HCT116 (cell line): ENCODE measurements at regions not wholly inside any gene's neighbourhood (a gene's known extent, or its start where the extent isn't known, plus 50 kb on each side); places are given as distances from the start of the nearest gene placed in this dataset.

Source experiments
- ATAC-seq: fragments of 200-7000 bp; cut with Tn5 transposase; 2 replicates; pipeline ENCODE4 v1.9.1; 2020; ENCODE audit warnings: mild to moderate bottlenecking, moderate library complexity
- BruUV-seq: library from RNA; stranded (reverse); fragments of 400-500 nt; replicated peaks from 2 replicates; lab custom pipeline; 2021; lab: Mats Ljungman, UMichigan
- CTCF ChIA-PET: fragments of 300-600 bp; sonication (Branson Sonifier 250); formaldehyde crosslinking; loops from one replicate; lab custom pipeline; 2021; ENCODE audit warnings: antibody characterized with exemption; lab: Charles Lee
- POLR2A ChIA-PET: fragments of 300-600, 350-600 bp; sonication (Branson Sonifier 250); formaldehyde crosslinking; loops from one replicate; lab custom pipeline; 2021; ENCODE audit warnings: antibody characterized with exemption; lab: Charles Lee
- RAD21 ChIA-PET, 2 experiments: fragments of 300-600 bp; sonication (Branson Sonifier 250); formaldehyde crosslinking; loops; one replicate each; lab custom pipeline; 2023; ENCODE audit warnings: low total read pairs in 2 of 2; ENCODE audit not compliant: uncharacterized antibody in 2 of 2, unreplicated experiment in 2 of 2, low non-redundant PET in 1 of 2; lab: Charles Lee
- DNase-seq: peaks from one replicate; pipeline ENCODE4 v3.0.0-alpha.2; 2010; ENCODE audit warnings: low read depth, low spot score
- H2AFZ ChIP-seq: fragments of 200-600 bp; shearing (Covaris generic), sonication (generic); 2 replicates; pipeline ENCODE4 v1.6.1; 2017; ENCODE audit warnings: low read depth, mixed run types, mixed read lengths, antibody characterized with exemption, low read length; ENCODE audit not compliant: poor library complexity, severe bottlenecking
- H3K27ac ChIP-seq: 2 replicates; pipeline ENCODE4 v1.5.1; 2012; ENCODE audit warnings: low read depth, low read length
- H3K27me3 ChIP-seq: fragments of 200-600 bp; sonication (generic); 2 replicates; pipeline ENCODE4 v1.6.1; 2016; ENCODE audit warnings: mixed run types, low read length, mixed read lengths; ENCODE audit not compliant: insufficient read depth
- H3K36me3 ChIP-seq, 2 experiments: fragments of 200-500 bp in 1 of 2; fragments of 200-600 bp in 1 of 2; sonication (Bioruptor generic) in 1 of 2; sonication (generic) in 1 of 2; 2 replicates each; pipeline versions ENCODE4 v1.5.1 to v1.6.1; 2014 to 2016; ENCODE audit warnings: low read length in 2 of 2, inconsistent platforms in 1 of 2, mixed read lengths in 1 of 2, mixed run types in 1 of 2; ENCODE audit not compliant: insufficient read depth in 2 of 2, control insufficient read depth in 1 of 2
- H3K4me1 ChIP-seq, 2 experiments: fragments of 200-600 bp in 1 of 2; sonication (generic) in 1 of 2; 2 replicates each; pipeline versions ENCODE4 v1.5.1 to v1.6.1; 2012 to 2017; ENCODE audit warnings: low read length in 2 of 2, inconsistent platforms in 1 of 2, mild to moderate bottlenecking in 1 of 2, mixed read lengths in 1 of 2, mixed run types in 1 of 2, moderate library complexity in 1 of 2; ENCODE audit not compliant: insufficient read depth in 2 of 2, control insufficient read depth in 1 of 2
- H3K4me2 ChIP-seq: fragments of 200-600 bp; sonication (generic); 2 replicates; pipeline ENCODE4 v1.6.1; 2017; ENCODE audit warnings: mixed run types, low read length, mixed read lengths
- H3K4me3 ChIP-seq, 2 experiments: fragments of 200-600 bp in 1 of 2; sonication (generic) in 1 of 2; replicated peaks in 1 of 2; 2 replicates each; pipeline ENCODE4 v1.5.1; 2011 to 2016; ENCODE audit warnings: low read length in 2 of 2, control low read depth in 1 of 2, low read depth in 1 of 2, mild to moderate bottlenecking in 1 of 2, mixed read lengths in 1 of 2, mixed run types in 1 of 2
- H3K79me2 ChIP-seq: fragments of 200-600 bp; sonication (generic); 2 replicates; pipeline ENCODE4 v1.6.1; 2017; ENCODE audit warnings: mild to moderate bottlenecking, mixed run types, low read length, moderate library complexity, mixed read lengths; ENCODE audit not compliant: insufficient read depth
- H3K9ac ChIP-seq: fragments of 200-600 bp; sonication (generic); 2 replicates; pipeline ENCODE4 v1.6.1; 2016; ENCODE audit warnings: low read length, mixed read lengths
- H3K9me2 ChIP-seq: fragments of 200-600 bp; sonication (generic), shearing (Covaris generic); 2 replicates; pipeline ENCODE4 v1.6.1; 2017; ENCODE audit warnings: mixed run types, mild to moderate bottlenecking, moderate library complexity; ENCODE audit not compliant: insufficient read depth
- H3K9me3 ChIP-seq, 2 experiments: fragments of 200-500 bp in 1 of 2; fragments of 200-600 bp in 1 of 2; sonication (Bioruptor generic) in 1 of 2; sonication (generic) in 1 of 2; 2 replicates each; pipeline ENCODE4 v1.6.1; 2014 to 2017; ENCODE audit warnings: low read length in 2 of 2, mixed read lengths in 2 of 2, inconsistent platforms in 1 of 2, low read depth in 1 of 2, mild to moderate bottlenecking in 1 of 2, mixed run types in 1 of 2, moderate library complexity in 1 of 2; ENCODE audit not compliant: control insufficient read depth in 1 of 2, insufficient read depth in 1 of 2
- H4K20me1 ChIP-seq: fragments of 200-600 bp; sonication (generic), shearing (Covaris generic); 2 replicates; pipeline ENCODE4 v1.6.1; 2017; ENCODE audit warnings: mixed run types, mild to moderate bottlenecking, moderate library complexity; ENCODE audit not compliant: insufficient read depth
- CEBPB ChIP-seq: IDR thresholded peaks from 2 replicates; pipeline ENCODE4 v1.6.1; 2012; ENCODE audit warnings: low read depth
- EZH2phosphoT487 ChIP-seq: fragments of 200-600 bp; IDR thresholded peaks from 2 replicates; pipeline ENCODE4 v1.6.1; 2018; ENCODE audit warnings: antibody characterized with exemption, borderline replicate concordance
- FOSL1 ChIP-seq: IDR thresholded peaks from 2 replicates; pipeline ENCODE4 v1.6.1; 2012; ENCODE audit warnings: low read depth
- POLR2A ChIP-seq: IDR thresholded peaks from 2 replicates; pipeline ENCODE4 v1.7.0; 2011; ENCODE audit warnings: borderline replicate concordance; ENCODE audit not compliant: insufficient read depth, insufficient read length; ENCODE audit errors: extremely low read depth
- RAD21 ChIP-seq: IDR thresholded peaks from 2 replicates; pipeline ENCODE4 v1.6.1; 2012; ENCODE audit warnings: low read depth, mild to moderate bottlenecking
- TCF7L2 ChIP-seq: IDR thresholded peaks from 2 replicates; pipeline ENCODE4 v1.7.0; 2011; ENCODE audit warnings: borderline replicate concordance, inconsistent platforms; ENCODE audit not compliant: insufficient read depth, insufficient read length; ENCODE audit errors: extremely low read depth
- YY1 ChIP-seq: IDR thresholded peaks from 2 replicates; pipeline ENCODE4 v1.6.1; 2011; ENCODE audit warnings: low read length, low read depth, moderate library complexity, mild to moderate bottlenecking; ENCODE audit not compliant: insufficient replicate concordance; ENCODE audit errors: extremely low read depth
- ZNF274 ChIP-seq: fragments of 200-500 bp; sonication (Bioruptor generic); IDR thresholded peaks from 2 replicates; pipeline ENCODE4 v1.6.1; 2014; ENCODE audit warnings: mild to moderate bottlenecking, low read depth, low read length, inconsistent platforms
- intact Hi-C: fragments of 100-400 bp; cut with micrococcal nuclease; formaldehyde crosslinking; loops from 2 replicates; pipeline ENCODE4 v1.10.0; 2022

GRCh38 chr7:52413051-52413450 is 622.4 kb upstream of the POM121L12 start:
- no peak overlapping the region for H3K27ac ChIP-seq
- ChIA-PET POLR2A (no interaction called here), RAD21 (no interaction called here), CTCF (no interaction called here)
- no peak overlapping the region for H3K4me2 ChIP-seq
- no peak overlapping the region for H2AFZ ChIP-seq
- ATAC-seq: no peak
- intact Hi-C loops: no loop called here
- no peak for DNase-seq
- no peaks in the 10 kb centered on the region for H3K79me2 ChIP-seq
- H3K9me2 ChIP-seq: no peaks in the 10 kb centered on the region
- peaks cover 8 to 14% of the 10 kb centered on the region in 2 experiments; a peak in 3 of 4 replicates for H3K9me3 ChIP-seq
- H3K4me3 ChIP-seq: no peak overlapping the region
- H3K4me1 ChIP-seq: no peaks in the 10 kb centered on the region
- no peaks in the 10 kb centered on the region for H4K20me1 ChIP-seq
- TF ChIP-seq ZNF274 (no peak), YY1 (no peak), POLR2A (no peak), CEBPB (no peak), FOSL1 (no peak), EZH2phosphoT487 (no peak), RAD21 (no peak)
- no peaks in the 10 kb centered on the region for H3K27me3 ChIP-seq
- no peak overlapping the region for H3K9ac ChIP-seq
- no TSS peak for BruUV-seq
- no peaks in the 10 kb centered on the region for H3K36me3 ChIP-seq

DNA sequence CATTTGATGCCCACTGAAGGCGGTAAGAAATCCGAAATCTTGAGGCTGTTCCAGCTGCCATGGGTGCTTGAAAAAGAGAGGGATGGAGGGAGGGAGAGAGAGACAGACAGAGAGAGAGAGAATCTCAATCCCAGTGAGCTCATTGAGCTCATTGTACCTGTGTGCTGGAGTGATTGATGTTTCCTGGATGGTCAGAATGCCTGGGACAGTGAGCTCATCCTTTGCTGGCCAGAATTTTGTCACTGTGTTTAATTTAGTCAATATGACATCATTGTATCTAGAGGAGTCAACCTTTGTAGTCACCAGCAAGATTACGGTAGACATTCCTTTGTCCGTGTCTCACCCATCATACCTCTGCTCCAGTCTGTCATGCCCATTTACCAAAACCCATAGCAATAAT is 625.4 kb upstream of the POM121L12 start:
- RAD21 ChIA-PET: no interaction called here
- no peak overlapping the region for H3K4me2 ChIP-seq
- DNase-seq (no peak), ATAC-seq (no peak)
- no peak overlapping the region for H3K4me3 ChIP-seq
- H3K79me2 ChIP-seq: no peaks in the 10 kb centered on the region
- TF ChIP-seq TCF7L2: no peak
- no peak overlapping the region for H3K9ac ChIP-seq
- no peak overlapping the region for H2AFZ ChIP-seq
- no peaks in the 10 kb centered on the region for H3K36me3 ChIP-seq
- BruUV-seq: no TSS peak
- H3K9me2 ChIP-seq: no peaks in the 10 kb centered on the region
- CTCF ChIA-PET: no interaction called here
- no peaks in the 10 kb centered on the region for H4K20me1 ChIP-seq
- peaks cover 3 to 22% of the 10 kb centered on the region in 2 experiments; a peak in 3 of 4 replicates for H3K9me3 ChIP-seq
- H3K27me3 ChIP-seq: no peaks in the 10 kb centered on the region
- POLR2A ChIA-PET: no interaction called here
- H3K4me1 ChIP-seq: no peaks in the 10 kb centered on the region
- intact Hi-C loops: no loop called here
- H3K27ac ChIP-seq: no peak overlapping the region
